Subcutaneous abdominal adipose tissue (tissue), 5 donors: ENCODE measurements at regions not wholly inside any gene's neighbourhood (a gene's known extent, or its start where the extent isn't known, plus 50 kb on each side); places are given as distances from the start of the nearest gene placed in this dataset.

Source experiments
- H3K27ac ChIP-seq: one replicate; pipeline ENCODE4 v1.7.0; 2013; ENCODE audit warnings: low read depth, mild to moderate bottlenecking, inconsistent platforms, low read length, moderate library complexity
- H3K27me3 ChIP-seq, 5 donors: one replicate each; pipeline ENCODE4 v1.7.0; 2013; ENCODE audit warnings: low read length in 5 of 5, inconsistent platforms in 1 of 5; ENCODE audit not compliant: control insufficient read depth in 5 of 5, insufficient read depth in 4 of 5
- H3K36me3 ChIP-seq, 5 donors: one replicate each; pipeline ENCODE4 v1.7.0; 2013; ENCODE audit warnings: low read length in 5 of 5; ENCODE audit not compliant: control insufficient read depth in 5 of 5, insufficient read depth in 5 of 5
- H3K4me1 ChIP-seq, 5 donors: one replicate each; pipeline ENCODE4 v1.7.0; 2013; ENCODE audit warnings: low read length in 5 of 5, mild to moderate bottlenecking in 3 of 5, moderate library complexity in 1 of 5; ENCODE audit not compliant: control insufficient read depth in 5 of 5, insufficient read depth in 5 of 5
- H3K4me3 ChIP-seq, 5 donors: one replicate each; pipeline ENCODE4 v1.7.0; 2013; ENCODE audit warnings: low read length in 5 of 5, low read depth in 1 of 5
- H3K9ac ChIP-seq, 5 donors: one replicate each; pipeline ENCODE4 v1.7.0; 2013; ENCODE audit warnings: low read length in 5 of 5, mild to moderate bottlenecking in 4 of 5, moderate library complexity in 3 of 5
- H3K9me3 ChIP-seq, 5 donors: one replicate each; pipeline ENCODE4 v1.7.0; 2013; ENCODE audit warnings: low read length in 5 of 5; ENCODE audit not compliant: control insufficient read depth in 5 of 5
- donor health status: healthy.
- donor health status: healthy.
- donor health status: healthy.
- donor health status: healthy.
- donor health status: healthy.

- no peaks in the 10 kb centered on the region for H3K27me3 ChIP-seq
- no peak overlapping the region for H3K27ac ChIP-seq
- no peaks in the 10 kb centered on the region for H3K36me3 ChIP-seq
- no peak overlapping the region for H3K9ac ChIP-seq
- H3K9me3 ChIP-seq, result no peaks in the 10 kb centered on the region
- H3K4me1 ChIP-seq, result no peaks in the 10 kb centered on the region
- no peak overlapping the region for H3K4me3 ChIP-seq
Observed at GRCh38 chr5:29930316-29930715, 1263.2 kb upstream of the CDH6 start.

GRCh38 chr5:29924107-29924506, 1269.4 kb upstream of the CDH6 start:
- Histone ChIP-seq H3K27ac (no peak overlapping the region), H3K4me3 (no peak overlapping the region), H3K27me3 (no peaks in the 10 kb centered on the region), H3K36me3 (no peaks in the 10 kb centered on the region), H3K4me1 (no peaks in the 10 kb centered on the region), H3K9ac (no peak overlapping the region), H3K9me3 (peaks cover 0 to 4% (median 0%) of the 10 kb centered on the region in 5 donors)

GRCh38 chr5:29905626-29906353, 1287.7 kb upstream of the CDH6 start:
- Histone ChIP-seq H3K4me3 (no peak overlapping the region), H3K36me3 (no peaks in the 10 kb centered on the region), H3K27ac (no peak overlapping the region), H3K9me3 (peaks cover 0 to 3% (median 0%) of the 10 kb centered on the region in 5 donors), H3K9ac (no peak overlapping the region), H3K4me1 (no peaks in the 10 kb centered on the region), H3K27me3 (no peaks in the 10 kb centered on the region)

- H3K36me3 ChIP-seq, result no peaks in the 10 kb centered on the region
- H3K4me1 ChIP-seq, result no peaks in the 10 kb centered on the region
- H3K4me3 ChIP-seq, result no peak overlapping the region
Observed at GRCh38 chr5:29902859-29903258, 1290.6 kb upstream of the CDH6 start.

GRCh38 chr5:29899583-29899982, 1293.9 kb upstream of the CDH6 start:
- Histone ChIP-seq H3K4me3 (no peak overlapping the region), H3K4me1 (no peaks in the 10 kb centered on the region), H3K27ac (no peak overlapping the region), H3K27me3 (no peaks in the 10 kb centered on the region), H3K36me3 (no peaks in the 10 kb centered on the region), H3K9me3 (peaks cover 0 to 4% (median 0%) of the 10 kb centered on the region in 5 donors), H3K9ac (no peak overlapping the region)

More at GRCh38 chr5:29902859-29903258, 1290.6 kb upstream of the CDH6 start:
- Histone ChIP-seq H3K9ac (no peak overlapping the region), H3K9me3 (peaks cover 0 to under 1% (median 0%) of the 10 kb centered on the region in 5 donors), H3K27ac (no peak overlapping the region), H3K27me3 (no peaks in the 10 kb centered on the region)

GRCh38 chr5:29897916-29898315, 1295.6 kb upstream of the CDH6 start:
- Histone ChIP-seq H3K4me3 (no peak overlapping the region), H3K4me1 (no peaks in the 10 kb centered on the region), H3K9ac (no peak overlapping the region), H3K9me3 (peaks cover 0 to 4% (median 0%) of the 10 kb centered on the region in 5 donors), H3K27ac (no peak overlapping the region), H3K27me3 (no peaks in the 10 kb centered on the region), H3K36me3 (no peaks in the 10 kb centered on the region)

GRCh38 chr5:29896646-29897045, 1296.8 kb upstream of the CDH6 start:
- no peaks in the 10 kb centered on the region for H3K36me3 ChIP-seq
- H3K4me1 ChIP-seq, result no peaks in the 10 kb centered on the region
- no peak overlapping the region for H3K9ac ChIP-seq
- H3K9me3 ChIP-seq, result peaks cover 0 to 4% (median 0%) of the 10 kb centered on the region in 5 donors
- no peak overlapping the region for H3K4me3 ChIP-seq
- H3K27me3 ChIP-seq, result no peaks in the 10 kb centered on the region
- H3K27ac ChIP-seq, result no peak overlapping the region

- peaks cover 0 to 4% (median 0%) of the 10 kb centered on the region in 5 donors for H3K9me3 ChIP-seq
- no peak overlapping the region for H3K4me3 ChIP-seq
- no peak overlapping the region for H3K27ac ChIP-seq
- H3K9ac ChIP-seq, result no peak overlapping the region
- no peaks in the 10 kb centered on the region for H3K36me3 ChIP-seq
- no peaks in the 10 kb centered on the region for H3K27me3 ChIP-seq
- no peaks in the 10 kb centered on the region for H3K4me1 ChIP-seq
Observed at GRCh38 chr5:29894668-29895067, 1298.8 kb upstream of the CDH6 start.

GRCh38 chr5:29889051-29889450, 1304.4 kb upstream of the CDH6 start:
- Histone ChIP-seq H3K9ac (no peak overlapping the region), H3K4me1 (no peaks in the 10 kb centered on the region), H3K27ac (no peak overlapping the region), H3K4me3 (no peak overlapping the region), H3K27me3 (no peaks in the 10 kb centered on the region), H3K9me3 (no peaks in the 10 kb centered on the region), H3K36me3 (no peaks in the 10 kb centered on the region)

- H3K36me3 ChIP-seq, result no peaks in the 10 kb centered on the region
- H3K27ac ChIP-seq, result no peak overlapping the region
- no peaks in the 10 kb centered on the region for H3K4me1 ChIP-seq
- H3K4me3 ChIP-seq, result no peak overlapping the region
- no peak overlapping the region for H3K9ac ChIP-seq
- no peaks in the 10 kb centered on the region for H3K27me3 ChIP-seq
- H3K9me3 ChIP-seq, result no peaks in the 10 kb centered on the region
Observed at GRCh38 chr5:29885595-29885994, 1307.9 kb upstream of the CDH6 start.
